Hepatic stellate cell (primary cell): ENCODE measurements at regions not wholly inside any gene's neighbourhood (a gene's known extent, or its start where the extent isn't known, plus 50 kb on each side); places are given as distances from the start of the nearest gene placed in this dataset.

Experiments used
- DNase-seq: peaks from one replicate; pipeline ENCODE4 v3.0.0; 2011; ENCODE audit warnings: low spot score

- no peak for DNase-seq
These were observed 53.6 kb upstream of the TPM4 start for GRCh38 chr19:16022681-16023080.

GRCh38 chr19:16023146-16023915 lies 53.0 kb upstream of the TPM4 start:
- no peak for DNase-seq

GRCh38 chr19:16024266-16025107 lies 51.8 kb upstream of the TPM4 start:
- DNase-seq, result no peak

GRCh38 chr19:16025108-16026101 lies 50.9 kb upstream of the TPM4 start:
- peak; percentile 93 for DNase-seq

GRCh38 chr19:16026131-16026530 lies 50.2 kb upstream of the TPM4 start:
- DNase-seq, result no peak
